Liver (tissue), 2 donors: ENCODE measurements at regions not wholly inside any gene's neighbourhood (a gene's known extent, or its start where the extent isn't known, plus 50 kb on each side); places are given as distances from the start of the nearest gene placed in this dataset.

ENCODE experiments used
- FOXA1 ChIP-seq: IDR thresholded peaks from 2 replicates; pipeline ENCODE4 v1.6.1; 2016; ENCODE audit warnings: antibody characterized with exemption
- GABPA ChIP-seq, 2 donors: IDR thresholded peaks in 1 of 2; conservative IDR thresholded peaks in 1 of 2; 2 replicates each; pipeline ENCODE4 v1.6.1; 2016; ENCODE audit warnings: antibody characterized with exemption in 2 of 2, mild to moderate bottlenecking in 1 of 2, moderate library complexity in 1 of 2
- TF ChIP-seq, protein P1 (sequence below): IDR thresholded peaks from 2 replicates; pipeline ENCODE4 v1.6.1; 2016; ENCODE audit warnings: antibody characterized with exemption
- donor health status: healthy.

DNA sequence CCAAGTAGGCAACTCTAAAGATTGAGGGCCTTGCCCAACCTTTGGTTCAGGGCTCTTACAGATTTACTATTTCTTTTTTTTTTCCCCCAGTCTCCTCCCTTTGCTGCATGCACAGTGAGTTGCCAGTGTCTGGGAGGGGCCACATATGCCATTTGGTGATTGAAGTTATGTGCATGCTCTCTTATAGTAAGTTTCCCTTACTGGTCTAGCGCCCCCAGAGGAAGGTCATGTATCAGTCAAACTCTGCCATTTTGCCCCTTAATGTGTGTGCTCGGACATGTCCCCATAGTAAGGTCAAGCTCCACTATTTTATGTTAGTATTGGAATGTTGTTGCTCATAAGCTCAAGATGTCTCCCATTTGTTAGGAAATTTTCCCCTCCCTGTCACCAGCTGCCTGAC is 1138.0 kb upstream of the SLC10A2 start:
- TF ChIP-seq FOXA1 (no peak), GABPA (IDR thresholded peaks at IDR 0.05 in 1 of 2, conservative IDR thresholded peaks at IDR 0.05 in 1 of 2) (no peak)
- TF ChIP-seq, protein P1, sequence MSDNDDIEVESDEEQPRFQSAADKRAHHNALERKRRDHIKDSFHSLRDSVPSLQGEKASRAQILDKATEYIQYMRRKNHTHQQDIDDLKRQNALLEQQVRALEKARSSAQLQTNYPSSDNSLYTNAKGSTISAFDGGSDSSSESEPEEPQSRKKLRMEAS = no peak
